GM21529 (cell line): ENCODE measurements at regions not wholly inside any gene's neighbourhood (a gene's known extent, or its start where the extent isn't known, plus 50 kb on each side); places are given as distances from the start of the nearest gene placed in this dataset.

Source experiments
- ATAC-seq: cut with Tn5 transposase; IDR thresholded peaks from one replicate; pipeline ENCODE4 v1.9.1; 2021; ENCODE audit not compliant: unreplicated experiment

GRCh38 chr16:47973552-47973951, 182.2 kb downstream of the ABCC12 start:
- no peak for ATAC-seq

DNA sequence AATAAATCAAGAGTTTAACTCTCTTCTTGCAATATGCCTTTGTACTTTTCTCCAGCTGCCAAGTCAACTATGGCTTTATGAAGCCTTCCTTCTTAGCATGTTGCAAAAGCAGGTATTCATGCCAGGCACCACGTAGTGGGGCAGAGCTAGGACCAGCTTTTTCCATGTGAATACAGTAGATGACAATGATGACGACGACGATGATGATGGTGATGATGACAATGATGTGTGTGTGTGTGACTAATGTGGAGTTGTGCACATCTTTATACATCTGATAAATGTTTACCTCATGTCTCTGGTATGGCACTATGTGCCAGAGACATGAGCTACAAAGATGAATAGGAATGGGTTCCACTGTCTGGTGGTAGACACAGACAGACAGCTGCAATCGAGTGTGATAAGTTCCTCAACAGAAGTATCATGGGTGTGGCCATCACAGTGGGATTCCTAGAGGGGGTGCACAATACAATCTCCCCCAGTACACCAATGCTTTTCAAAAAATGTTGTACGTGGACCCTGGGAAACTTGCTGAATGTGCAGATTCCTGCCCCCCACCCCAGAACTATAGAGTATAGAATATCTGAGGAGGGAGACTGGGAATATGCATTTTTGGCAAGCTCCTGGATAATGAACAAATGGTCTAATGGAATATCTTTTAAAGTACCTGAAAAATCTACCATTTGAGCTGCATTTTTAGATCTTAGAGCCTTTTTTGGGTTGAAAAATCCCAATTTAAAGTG, 183.4 kb downstream of the ABCC12 start:
- no peak for ATAC-seq

DNA sequence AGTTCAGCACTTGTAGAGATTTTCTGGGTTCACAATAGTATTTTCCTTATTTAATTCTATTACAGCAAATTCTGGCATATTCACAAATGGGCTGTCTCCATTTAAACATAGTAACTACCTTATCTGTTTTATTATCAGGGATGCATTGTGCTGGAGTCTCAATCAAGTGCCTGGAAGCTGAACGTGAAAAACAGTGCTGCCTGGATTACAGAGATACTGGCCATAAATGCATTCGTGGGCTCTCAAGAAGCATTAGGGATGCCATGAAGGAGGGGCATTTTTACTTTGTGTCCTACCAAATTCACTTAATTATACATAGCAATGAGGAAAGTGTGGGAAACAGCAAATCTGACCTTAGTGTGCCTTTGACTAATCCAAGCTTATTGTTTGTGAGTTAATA, 184.6 kb downstream of the ABCC12 start:
- ATAC-seq: no peak

- ATAC-seq: no peak
These were observed 185.4 kb downstream of the ABCC12 start for GRCh38 chr16:47970291-47970931.

DNA sequence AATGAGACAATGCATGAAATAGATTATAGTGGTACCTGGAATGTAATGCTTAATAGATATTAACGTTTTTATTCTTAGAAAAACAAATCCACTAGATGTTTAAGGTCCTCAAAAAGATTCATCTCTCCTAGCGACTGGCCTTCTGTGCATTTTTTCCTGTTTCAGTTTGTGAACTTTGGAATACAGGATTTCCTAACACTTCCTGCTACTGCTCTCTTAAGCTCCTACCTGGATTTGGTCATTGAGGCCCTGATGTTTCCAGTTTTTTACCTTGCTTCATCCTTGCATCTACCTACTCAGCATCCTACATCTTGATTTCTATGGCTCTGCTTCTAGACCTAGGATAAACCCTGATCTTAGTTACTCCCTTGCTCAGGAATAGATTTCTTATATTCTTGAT, 188.4 kb downstream of the ABCC12 start:
- ATAC-seq: no peak

GRCh38 chr16:47966325-47966724, 189.5 kb downstream of the ABCC12 start:
- no peak for ATAC-seq

- ATAC-seq: no peak
These were observed 190.4 kb downstream of the ABCC12 start for GRCh38 chr16:47965439-47965838.

GRCh38 chr16:47958726-47959125, 197.1 kb downstream of the ABCC12 start:
- no peak for ATAC-seq

GRCh38 chr16:47956916-47957315, 198.9 kb downstream of the ABCC12 start:
- no peak for ATAC-seq

DNA sequence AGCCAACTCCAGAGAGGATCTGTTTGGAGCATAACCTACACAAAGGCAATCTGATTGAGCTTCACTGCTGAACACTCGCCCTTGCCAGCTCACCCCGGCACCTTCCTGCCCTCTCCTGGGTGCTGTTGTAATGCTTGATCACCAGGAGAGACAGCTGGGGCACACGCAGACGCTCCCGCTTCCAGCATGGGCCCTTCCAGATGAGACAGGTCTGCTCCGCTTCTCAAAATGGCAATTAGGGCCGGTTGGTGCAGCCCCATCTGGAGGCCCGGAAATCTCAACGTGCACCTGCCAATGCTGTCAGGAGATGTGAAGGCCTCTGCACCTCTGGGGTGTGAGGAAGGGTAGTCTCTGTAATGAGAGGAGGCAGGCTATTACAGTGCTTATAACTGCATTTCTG, 206.1 kb downstream of the ABCC12 start:
- no peak for ATAC-seq

DNA sequence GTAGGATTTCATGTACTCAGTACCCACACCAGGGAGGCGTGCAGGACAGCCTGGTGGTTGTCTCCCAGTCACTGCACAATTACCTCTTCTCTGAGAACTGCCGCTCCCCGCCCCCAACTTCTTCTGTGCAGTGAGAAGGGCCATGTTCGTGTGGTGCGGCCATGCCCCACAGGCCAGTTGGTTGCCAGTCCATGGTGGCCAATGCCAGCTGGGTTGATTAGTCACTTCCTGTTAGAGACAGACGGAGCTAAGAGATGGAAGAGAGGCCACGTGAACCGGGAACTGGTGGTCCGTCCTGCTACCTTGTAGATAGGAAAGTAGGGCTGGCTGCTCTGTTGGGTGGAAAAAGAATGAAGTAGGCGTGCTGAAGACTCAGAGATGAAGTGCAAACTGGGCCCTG, 206.5 kb downstream of the ABCC12 start:
- ATAC-seq: no peak

GRCh38 chr16:47947723-47948122, 208.1 kb downstream of the ABCC12 start:
- ATAC-seq: no peak

- ATAC-seq: no peak
These were observed 209.7 kb downstream of the ABCC12 start for GRCh38 chr16:47946092-47946491.

DNA sequence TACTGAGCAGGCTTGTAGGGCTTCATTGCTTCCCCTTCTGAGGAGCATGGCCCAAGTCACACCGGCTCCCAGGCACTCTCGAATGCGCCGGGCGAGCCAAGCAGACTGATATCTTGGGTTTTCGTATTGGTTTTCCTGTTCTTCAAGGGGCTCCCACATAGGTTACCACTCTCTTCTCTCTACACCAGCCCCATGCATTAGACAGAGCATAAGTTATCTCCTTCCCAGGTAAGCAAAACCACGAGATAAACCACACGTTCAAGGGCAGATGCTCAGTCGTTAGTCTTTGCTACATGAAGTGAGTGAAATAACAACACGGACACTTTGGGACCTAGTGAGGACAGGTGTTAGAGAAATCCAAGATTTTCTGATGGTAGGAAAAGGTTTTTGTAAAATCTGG, 211.2 kb downstream of the ABCC12 start:
- no peak for ATAC-seq

DNA sequence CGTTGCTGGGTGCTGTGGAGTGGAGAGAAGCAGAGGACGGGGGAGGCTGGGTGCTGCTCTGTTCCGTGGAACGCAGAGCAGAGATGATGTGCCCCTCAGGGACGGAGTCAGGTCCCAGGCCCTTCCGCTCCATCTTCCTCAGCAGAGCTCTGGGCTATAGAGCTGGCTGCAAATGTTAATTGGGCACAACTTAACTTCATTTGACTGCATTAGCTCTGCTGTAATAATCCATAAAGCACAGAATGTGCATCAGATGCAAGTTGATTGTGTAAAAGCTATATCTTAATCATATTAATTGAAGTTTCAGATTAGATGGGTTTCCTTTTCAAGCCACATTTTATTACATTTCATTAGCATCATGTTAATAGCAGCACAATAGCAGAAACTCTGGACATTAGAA, 212.6 kb downstream of the ABCC12 start:
- no peak for ATAC-seq

GRCh38 chr16:47940466-47940865, 215.3 kb downstream of the ABCC12 start:
- ATAC-seq: no peak

- no peak for ATAC-seq
These were observed 216.1 kb downstream of the ABCC12 start for GRCh38 chr16:47939680-47940079.

GRCh38 chr16:47938272-47938671, 217.5 kb downstream of the ABCC12 start:
- no peak for ATAC-seq

GRCh38 chr16:47928008-47928407, 227.8 kb downstream of the ABCC12 start:
- ATAC-seq: no peak

DNA sequence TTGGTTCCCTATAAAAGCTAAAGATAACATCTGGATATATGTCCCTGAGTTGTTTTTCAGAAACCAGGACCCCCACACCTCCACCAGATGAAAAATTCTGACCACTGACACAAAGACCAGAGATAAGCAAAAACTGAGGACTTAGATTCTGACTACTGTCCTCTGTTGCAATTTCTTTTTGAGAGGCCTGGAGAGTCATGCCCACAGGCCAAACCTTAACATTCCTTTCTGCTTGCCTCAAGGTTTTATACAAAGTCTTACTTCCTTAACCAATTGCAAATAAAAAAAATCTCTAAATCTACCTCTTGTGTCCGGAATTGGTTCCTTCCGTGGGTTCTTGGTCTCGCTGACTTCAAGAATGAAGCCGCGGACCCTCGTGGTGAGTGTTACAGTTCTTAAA, 228.5 kb downstream of the ABCC12 start:
- no peak for ATAC-seq

DNA sequence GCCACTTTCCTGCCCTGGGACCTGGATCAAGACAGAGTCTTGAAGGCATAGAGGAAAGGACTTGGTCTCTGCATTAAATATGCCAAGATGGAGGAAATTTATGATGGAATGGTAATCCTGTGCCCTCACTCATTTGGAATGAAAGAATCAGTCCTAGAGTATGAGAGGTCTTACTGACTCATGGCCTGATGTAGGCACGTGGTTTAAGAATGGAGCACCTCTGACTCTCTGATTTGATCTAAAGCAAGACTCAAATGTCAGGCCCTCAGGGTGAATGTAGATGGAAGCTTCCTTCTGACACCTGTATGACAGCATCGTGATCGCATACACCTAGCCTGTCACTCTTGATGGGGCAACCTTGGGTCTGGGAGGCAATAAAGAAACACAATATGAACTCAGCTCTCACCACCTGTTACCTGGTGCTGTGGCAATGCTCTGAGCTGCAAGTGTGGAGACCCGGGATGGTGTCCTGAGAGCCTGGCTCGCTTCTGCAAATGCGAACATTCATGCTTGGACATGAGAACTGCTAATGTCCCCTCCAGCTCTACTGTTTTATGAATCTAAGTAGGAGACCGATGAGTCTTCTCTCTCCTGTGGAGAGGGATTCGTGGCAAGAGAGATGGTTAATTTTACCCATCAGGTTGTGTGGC, 229.9 kb downstream of the ABCC12 start:
- no peak for ATAC-seq

GRCh38 chr16:47924950-47925349, 230.8 kb downstream of the ABCC12 start:
- ATAC-seq: no peak
